ENCODE measurements at regions not wholly inside any gene's neighbourhood (a gene's known extent, or its start where the extent isn't known, plus 50 kb on each side); places are given as distances from the start of the nearest gene placed in this dataset.

GRCh38 chr14:66111891-66112290 is 374.3 kb upstream of the CCDC196 start:
- no peak for DNase-seq (ENCODE audit: low read depth, low spot score)

- no peak for DNase-seq (ENCODE audit: low read depth, low spot score)
Measured at GRCh38 chr14:66114071-66114470, 372.1 kb upstream of the CCDC196 start.

GRCh38 chr14:66115740-66116502 is 370.2 kb upstream of the CCDC196 start:
- no peak for DNase-seq (ENCODE audit: low read depth, low spot score)

- DNase-seq (ENCODE audit: low read depth, low spot score): no peak
Measured at GRCh38 chr14:66116732-66117131, 369.4 kb upstream of the CCDC196 start.

GRCh38 chr14:66117600-66117999 is 368.6 kb upstream of the CCDC196 start:
- DNase-seq (ENCODE audit: low read depth, low spot score): peak; percentile 77

GRCh38 chr14:66119606-66120231 is 366.5 kb upstream of the CCDC196 start:
- no peak for DNase-seq (ENCODE audit: low read depth, low spot score)

DNA sequence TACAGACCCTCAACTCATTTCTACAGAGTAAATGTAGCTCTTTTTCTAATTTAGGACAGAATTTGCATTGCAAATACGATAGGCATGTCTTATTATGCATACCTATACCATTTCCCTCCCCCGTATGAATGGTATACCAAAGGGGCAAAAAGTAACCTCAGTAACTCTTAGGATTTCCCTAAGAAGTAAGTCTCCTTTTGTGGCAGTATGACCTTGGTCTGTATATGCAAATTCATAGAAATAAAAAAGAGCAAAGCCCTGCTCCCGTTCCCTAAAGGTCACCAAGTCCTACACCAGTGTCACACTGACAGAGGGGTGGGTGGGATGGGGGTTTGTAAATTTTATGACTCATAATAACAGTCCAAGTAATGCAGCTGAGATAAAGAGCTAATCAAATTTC is 365.8 kb upstream of the CCDC196 start:
- DNase-seq (ENCODE audit: low read depth, low spot score): no peak

DNA sequence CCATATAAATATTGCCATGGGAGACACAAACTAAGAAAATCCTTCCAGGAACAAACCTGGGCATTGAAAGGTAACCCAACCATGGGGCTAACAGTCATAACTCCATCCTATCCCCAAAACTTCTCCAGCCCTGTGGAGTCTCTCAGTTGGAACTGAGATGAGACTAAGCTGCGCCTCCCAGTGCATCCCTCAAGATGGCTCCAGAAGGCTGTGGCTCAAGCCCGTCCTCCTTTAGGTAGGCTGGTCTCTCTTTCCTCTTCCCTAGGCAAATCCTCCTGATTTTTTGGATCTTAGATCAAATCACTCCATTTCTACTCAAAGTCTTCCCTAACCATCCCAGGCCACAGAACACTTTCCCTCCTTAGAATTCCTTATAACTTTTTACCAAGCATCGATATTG is 364.3 kb upstream of the CCDC196 start:
- no peak for DNase-seq (ENCODE audit: low read depth, low spot score)

GRCh38 chr14:66129224-66129623 is 356.9 kb upstream of the CCDC196 start:
- DNase-seq (ENCODE audit: low read depth, low spot score): no peak

DNA sequence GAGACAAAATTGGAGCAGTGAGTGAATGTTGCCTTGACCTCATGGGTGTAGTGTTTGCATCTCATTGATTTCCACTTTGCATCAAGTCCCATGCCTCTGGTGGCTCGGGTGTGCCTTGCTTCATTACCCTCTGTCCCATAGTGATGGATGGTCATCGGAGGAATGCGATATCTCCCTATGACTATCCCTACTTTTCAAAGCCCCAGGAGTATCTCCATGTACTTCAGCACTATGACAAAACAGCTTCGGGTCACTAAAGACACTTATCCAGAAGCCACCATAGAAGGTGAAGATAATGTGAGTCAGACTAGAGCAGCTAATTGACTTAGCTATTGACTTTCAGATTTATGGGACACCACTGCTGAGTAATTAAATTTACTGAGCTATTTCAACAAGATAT is 355.1 kb upstream of the CCDC196 start:
- DNase-seq (ENCODE audit: low read depth, low spot score): no peak

- no peak for DNase-seq (ENCODE audit: low read depth, low spot score)
Measured at GRCh38 chr14:66133666-66134065, 352.5 kb upstream of the CCDC196 start.

DNA sequence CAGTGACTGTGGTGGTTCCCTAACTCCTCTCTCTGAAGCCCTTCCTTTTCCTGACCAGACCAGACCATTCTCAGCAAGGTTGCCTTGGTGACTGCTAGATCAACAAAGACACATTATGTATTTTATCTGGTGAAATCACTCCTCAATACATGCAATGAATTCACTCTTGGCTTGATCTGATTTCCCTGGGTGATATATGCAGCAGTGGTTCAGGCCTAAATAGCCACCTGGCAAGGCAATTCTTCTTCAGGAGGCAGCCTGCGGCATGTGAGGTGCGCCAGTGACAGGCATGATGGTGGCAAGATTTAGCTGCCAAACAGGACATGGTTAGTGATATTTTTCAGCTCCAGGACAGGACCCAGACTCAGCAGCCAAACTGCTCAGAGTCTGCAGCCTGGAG is 350.3 kb upstream of the CCDC196 start:
- DNase-seq (ENCODE audit: low read depth, low spot score): no peak

GRCh38 chr14:66137081-66137480 is 349.1 kb upstream of the CCDC196 start:
- no peak for DNase-seq (ENCODE audit: low read depth, low spot score)

GRCh38 chr14:66139432-66139831 is 346.7 kb upstream of the CCDC196 start:
- DNase-seq (ENCODE audit: low read depth, low spot score): no peak

DNA sequence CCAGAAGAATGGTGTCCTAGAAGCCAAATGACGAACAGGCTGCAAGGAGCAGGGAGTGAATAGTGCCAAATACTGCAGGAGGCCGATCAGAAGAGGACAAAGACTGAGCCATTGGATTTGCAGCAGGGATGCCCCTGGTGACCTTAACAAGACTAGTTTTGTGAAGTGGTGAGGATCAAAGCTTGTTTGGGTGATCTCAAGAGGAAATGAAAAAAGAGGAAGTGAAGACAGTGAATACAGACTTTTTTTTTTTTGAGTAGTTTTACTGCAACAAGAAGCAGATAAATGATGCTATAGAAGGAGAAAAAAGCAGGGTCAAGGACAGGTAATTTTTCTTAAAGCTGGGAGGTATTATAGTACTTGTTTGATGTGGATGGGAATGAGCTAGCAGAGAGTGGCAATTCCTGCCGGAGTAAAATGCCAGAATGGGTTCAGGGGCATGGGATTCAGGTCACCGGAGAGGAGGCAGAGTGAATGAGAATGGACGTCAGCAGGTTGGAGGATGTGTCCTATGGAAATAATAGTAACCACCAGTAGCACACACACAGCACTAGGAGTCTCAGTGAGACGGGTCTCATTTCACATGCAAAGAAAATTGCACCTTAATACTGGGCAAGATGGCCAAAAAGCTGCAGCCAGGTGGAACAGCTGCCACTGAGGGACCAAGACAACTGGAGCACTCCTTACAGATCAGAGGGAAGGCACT is 345.8 kb upstream of the CCDC196 start:
- DNase-seq (ENCODE audit: low read depth, low spot score): no peak

DNA sequence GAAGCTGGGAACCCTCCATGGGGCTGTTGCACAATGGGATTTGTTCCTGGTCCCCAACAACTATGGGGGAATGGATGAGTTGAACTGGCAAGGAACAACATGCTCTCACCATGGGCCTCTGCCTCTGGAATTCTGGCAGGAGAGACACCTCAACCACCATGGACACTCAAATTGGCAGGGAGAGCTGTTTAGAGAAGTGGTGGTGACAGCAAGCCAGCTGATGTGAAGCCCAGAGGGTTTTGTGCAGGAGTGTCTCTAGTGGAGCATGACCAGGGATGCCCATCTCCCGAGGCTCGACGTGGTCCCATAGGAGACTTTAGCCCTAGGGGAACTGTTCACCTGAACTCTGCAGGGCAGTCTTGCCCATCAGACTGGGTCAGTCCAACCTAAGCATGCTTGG is 345.2 kb upstream of the CCDC196 start:
- no peak for DNase-seq (ENCODE audit: low read depth, low spot score)

GRCh38 chr14:66141733-66142132 is 344.4 kb upstream of the CCDC196 start:
- no peak for DNase-seq (ENCODE audit: low read depth, low spot score)

GRCh38 chr14:66143387-66144112 is 342.6 kb upstream of the CCDC196 start:
- no peak for DNase-seq (ENCODE audit: low read depth, low spot score)

DNA sequence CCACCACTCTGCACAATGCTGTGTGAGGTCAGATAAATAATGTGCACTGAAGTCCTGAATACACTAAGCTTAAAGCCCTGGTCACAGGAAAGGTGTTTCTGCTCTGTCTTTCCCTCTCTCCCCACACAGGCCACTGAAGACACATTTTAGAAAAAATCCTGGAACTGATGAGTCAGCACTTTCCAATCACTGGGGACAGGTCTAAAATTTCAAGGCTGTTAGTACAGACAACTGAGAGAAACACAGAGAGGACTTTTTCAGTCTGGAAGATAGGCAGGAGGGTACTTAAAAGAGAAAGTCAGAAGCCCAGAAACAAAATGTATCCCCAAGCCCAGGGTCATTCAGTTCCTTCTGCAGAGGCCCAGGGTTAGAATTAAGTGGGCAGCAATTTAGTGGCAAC is 333.9 kb upstream of the CCDC196 start:
- DNase-seq (ENCODE audit: low read depth, low spot score): no peak

DNA sequence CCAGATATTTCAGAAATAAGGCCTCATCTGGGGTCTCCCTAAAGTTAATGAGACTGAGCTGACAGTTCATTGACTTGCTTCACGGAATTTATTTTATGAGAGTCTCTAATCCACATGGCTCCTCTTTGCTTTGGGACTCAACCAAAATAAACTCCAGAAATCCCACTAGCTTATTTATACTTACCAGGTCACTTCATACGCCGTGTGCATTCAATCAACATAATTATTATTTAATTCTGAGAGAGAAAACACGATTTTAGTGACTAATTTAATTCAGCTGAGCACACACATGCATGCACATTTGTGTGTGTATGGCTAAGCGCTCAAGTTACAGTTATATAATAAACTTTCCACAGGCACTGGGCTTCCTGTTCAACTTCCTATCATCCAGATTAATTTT is 333.4 kb upstream of the CCDC196 start:
- no peak for DNase-seq (ENCODE audit: low read depth, low spot score)

DNA sequence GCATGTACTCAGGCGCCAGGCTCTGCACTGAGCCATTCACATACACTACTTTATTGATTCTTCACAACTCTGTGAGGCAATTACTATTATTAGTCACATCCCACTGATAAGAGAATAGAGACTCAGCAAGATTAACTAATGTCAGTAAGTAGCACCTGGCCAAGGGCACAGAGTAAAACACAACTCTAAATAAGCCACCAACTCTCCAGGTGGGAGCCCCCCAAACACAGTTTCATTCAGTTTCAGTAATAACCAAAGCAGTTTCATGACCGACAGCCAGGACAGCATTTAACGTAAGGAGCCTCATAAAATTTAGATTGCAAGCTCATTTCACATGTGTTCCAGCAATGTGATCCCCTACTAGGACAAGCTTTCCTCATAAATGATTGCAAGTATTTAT is 323.1 kb upstream of the CCDC196 start:
- DNase-seq (ENCODE audit: low read depth, low spot score): no peak

DNA sequence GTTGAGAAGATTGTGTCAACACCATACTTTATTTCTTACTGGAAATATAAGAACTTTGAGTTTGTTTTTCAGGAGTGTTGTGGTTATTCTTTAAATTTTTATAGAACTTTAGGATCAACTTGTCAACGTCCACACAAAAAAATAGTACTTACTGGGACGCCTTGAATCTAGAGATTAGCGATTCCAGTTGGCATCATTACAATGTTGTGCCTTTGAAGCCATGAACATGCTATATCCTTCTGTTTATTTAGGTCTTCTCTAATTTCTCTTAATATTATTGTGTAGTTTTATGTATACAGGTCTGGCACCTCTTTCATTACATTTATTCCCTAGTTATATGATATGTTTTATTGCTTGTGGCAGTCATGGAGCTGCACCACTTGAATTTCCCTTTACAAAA is 320.8 kb upstream of the CCDC196 start:
- no peak for DNase-seq (ENCODE audit: low read depth, low spot score)

Measured in astrocyte of the hippocampus (primary cell).